ENCODE measurements at regions not wholly inside any gene's neighbourhood (a gene's known extent, or its start where the extent isn't known, plus 50 kb on each side); places are given as distances from the start of the nearest gene placed in this dataset.

DNA sequence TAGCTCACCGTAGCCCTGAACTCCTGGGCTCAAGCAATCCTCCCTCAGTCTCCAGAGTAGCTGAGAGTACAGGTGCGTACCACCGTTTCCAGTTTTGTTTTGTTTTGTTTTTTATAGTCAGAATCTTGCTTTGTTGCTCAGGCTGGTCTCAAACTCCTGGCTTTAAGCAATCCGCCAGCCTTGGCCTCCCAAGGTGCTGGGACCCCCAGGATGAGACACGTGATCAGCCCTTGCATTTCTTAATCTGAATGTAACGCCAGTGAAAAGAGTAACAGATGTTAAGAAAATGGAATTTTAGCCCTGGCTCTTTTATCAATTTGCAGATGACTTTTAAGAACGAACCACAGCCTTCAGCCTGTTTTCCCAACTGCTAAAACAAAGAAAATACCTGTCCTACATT is 451.3 kb downstream of the SHQ1 start:
- H4K20me1 ChIP-seq (ENCODE audit: control insufficient read depth, insufficient read depth, insufficient read length) = no peaks in the 10 kb centered on the region
- H3K14ac ChIP-seq (ENCODE audit: insufficient read depth, low read length) = no peak overlapping the region
- H2BK120ac ChIP-seq (ENCODE audit: low read depth, low read length, poor library complexity, severe bottlenecking) = no peak overlapping the region
- Mint-ChIP-seq H3K27ac (no peak overlapping the region), H3K36me3 (ENCODE audit: insufficient read depth in 1 of 3, low read depth in 3 of 3) (no peaks in the 10 kb centered on the region), H3K9me3 (no peaks in the 10 kb centered on the region), H3K27me3 (ENCODE audit: low read depth) (no peaks in the 10 kb centered on the region), H3K4me3 (no peak overlapping the region), H3K4me1 (peaks cover 41 to 60% of the 10 kb centered on the region in 2 experiments)
- H3T11ph ChIP-seq (ENCODE audit: low read length) = no peak overlapping the region
- H3K79me1 ChIP-seq (ENCODE audit: insufficient read depth, low read depth, low read length, poor library complexity, severe bottlenecking) = peaks cover 10% of the 10 kb centered on the region
- H3K4me1 ChIP-seq (ENCODE audit: insufficient read depth, low read length) = peaks cover 2% of the 10 kb centered on the region; the same call in 1 of the 2 replicates
- H4K5ac ChIP-seq (ENCODE audit: insufficient read length, low read depth, low read length) = no peak overlapping the region
- H3K23ac ChIP-seq (ENCODE audit: insufficient read length, low read depth, low read length) = no peak overlapping the region
- H3K4me2 ChIP-seq (ENCODE audit: insufficient read depth, insufficient read length, low read length) = no peak overlapping the region
- no peak overlapping the region for H2AK5ac ChIP-seq (ENCODE audit: insufficient read length, low read length)
- H2BK15ac ChIP-seq (ENCODE audit: low read depth, low read length) = no peak overlapping the region
- no peak overlapping the region for H2AFZ ChIP-seq (ENCODE audit: low read length)
- DNase-seq = no peak
- H3K27ac ChIP-seq (ENCODE audit: insufficient read length, low read depth, low read length) = no peak overlapping the region
- H3K56ac ChIP-seq (ENCODE audit: insufficient read length, low read depth, low read length) = no peak overlapping the region
- H3K27me3 ChIP-seq (ENCODE audit: insufficient read depth, low read length) = no peaks in the 10 kb centered on the region
- no peak overlapping the region for H4K91ac ChIP-seq (ENCODE audit: insufficient read length, low read depth, low read length)
- H2BK5ac ChIP-seq (ENCODE audit: insufficient read length, low read length) = no peak overlapping the region
- H3K18ac ChIP-seq (ENCODE audit: insufficient read length, low read depth, low read length) = no peak overlapping the region
- H3K9ac ChIP-seq (ENCODE audit: extremely low read depth, insufficient read length, low read length) = no peak overlapping the region
- no peak overlapping the region for H2BK20ac ChIP-seq (ENCODE audit: low read depth, low read length, poor library complexity, severe bottlenecking)
- H3K9me3 ChIP-seq (ENCODE audit: control insufficient read depth, low read depth, low read length) = no peaks in the 10 kb centered on the region
- no peak overlapping the region for H3K4ac ChIP-seq (ENCODE audit: low read depth, low read length)
- TF ChIP-seq, protein P1, sequence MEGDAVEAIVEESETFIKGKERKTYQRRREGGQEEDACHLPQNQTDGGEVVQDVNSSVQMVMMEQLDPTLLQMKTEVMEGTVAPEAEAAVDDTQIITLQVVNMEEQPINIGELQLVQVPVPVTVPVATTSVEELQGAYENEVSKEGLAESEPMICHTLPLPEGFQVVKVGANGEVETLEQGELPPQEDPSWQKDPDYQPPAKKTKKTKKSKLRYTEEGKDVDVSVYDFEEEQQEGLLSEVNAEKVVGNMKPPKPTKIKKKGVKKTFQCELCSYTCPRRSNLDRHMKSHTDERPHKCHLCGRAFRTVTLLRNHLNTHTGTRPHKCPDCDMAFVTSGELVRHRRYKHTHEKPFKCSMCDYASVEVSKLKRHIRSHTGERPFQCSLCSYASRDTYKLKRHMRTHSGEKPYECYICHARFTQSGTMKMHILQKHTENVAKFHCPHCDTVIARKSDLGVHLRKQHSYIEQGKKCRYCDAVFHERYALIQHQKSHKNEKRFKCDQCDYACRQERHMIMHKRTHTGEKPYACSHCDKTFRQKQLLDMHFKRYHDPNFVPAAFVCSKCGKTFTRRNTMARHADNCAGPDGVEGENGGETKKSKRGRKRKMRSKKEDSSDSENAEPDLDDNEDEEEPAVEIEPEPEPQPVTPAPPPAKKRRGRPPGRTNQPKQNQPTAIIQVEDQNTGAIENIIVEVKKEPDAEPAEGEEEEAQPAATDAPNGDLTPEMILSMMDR (conservative IDR thresholded peaks at IDR 0.05) = no peak
- H2BK12ac ChIP-seq (ENCODE audit: insufficient read length, low read depth, low read length) = no peak overlapping the region
- no peaks in the 10 kb centered on the region for H3K23me2 ChIP-seq (ENCODE audit: insufficient read length, low read depth, low read length, poor library complexity, severe bottlenecking)
- H4K8ac ChIP-seq (replicated peaks; ENCODE audit: insufficient read length, low read depth, low read length) = no peak overlapping the region
- peaks cover 57% of the 10 kb centered on the region; the same call in 1 of the 2 replicates for H3K79me2 ChIP-seq (ENCODE audit: insufficient read depth, low read length)
- WGBS (ENCODE audit: extremely low coverage, insufficient read length, low lambda C conversion rate) = no CpG with 5 or more reads among the region's 7 CpGs

All from H9 (cell line).